ENCODE measurements at regions not wholly inside any gene's neighbourhood (a gene's known extent, or its start where the extent isn't known, plus 50 kb on each side); places are given as distances from the start of the nearest gene placed in this dataset.

DNA sequence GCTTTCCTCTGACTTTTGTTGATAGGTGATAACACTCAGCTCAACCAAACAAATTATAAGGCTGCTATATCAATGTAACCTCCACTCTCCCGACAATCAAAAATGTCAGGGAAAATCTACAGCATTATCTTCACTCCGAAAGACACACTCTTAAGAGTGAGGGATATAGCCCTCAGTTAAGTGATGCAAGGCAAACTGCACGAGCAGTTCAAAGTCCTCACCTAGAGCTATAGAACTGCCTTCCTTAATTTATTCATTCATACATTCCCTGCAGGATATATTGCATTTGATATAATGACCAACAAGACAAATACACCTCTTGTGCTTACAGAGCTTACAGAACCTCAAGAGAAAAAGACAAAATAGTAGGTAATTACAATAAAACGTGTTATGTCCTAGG is 378.1 kb downstream of the ELAVL2 start:
- no peak for DNase-seq

DNA sequence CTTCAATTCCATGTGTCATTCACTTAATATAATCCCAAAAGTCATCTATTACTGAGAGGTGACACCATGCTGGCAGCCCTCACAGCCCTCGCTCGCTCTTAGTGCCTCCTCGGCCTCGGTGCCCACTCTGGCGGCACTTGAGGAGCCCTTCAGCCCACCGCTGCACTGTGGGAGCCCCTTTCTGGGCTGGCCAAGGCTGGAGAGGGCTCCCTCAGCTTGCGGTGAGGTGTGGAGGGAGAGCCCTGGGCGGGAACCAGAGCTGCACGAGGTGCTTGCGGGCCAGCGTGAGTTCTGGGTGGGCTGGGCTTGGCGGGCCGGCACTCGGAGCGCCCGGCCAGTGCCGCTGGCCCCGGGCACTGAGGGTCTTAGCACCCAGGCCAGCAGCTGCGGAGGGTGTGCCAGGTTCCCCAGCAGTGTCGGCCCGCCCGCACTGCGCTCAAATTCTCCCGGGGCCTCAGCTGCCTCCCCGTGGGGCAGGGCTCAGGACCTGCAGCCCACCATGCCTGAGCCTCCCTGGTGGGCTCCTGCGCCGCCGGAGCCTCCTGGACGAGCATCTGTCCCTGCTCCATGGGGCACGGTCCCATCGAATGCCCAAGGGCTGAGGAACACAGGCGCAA is 374.1 kb downstream of the ELAVL2 start:
- DNase-seq: no peak

- no peak for DNase-seq
These were observed 361.8 kb downstream of the ELAVL2 start for GRCh38 chr9:23464275-23464674.

- DNase-seq: no peak
These were observed 358.8 kb downstream of the ELAVL2 start for GRCh38 chr9:23467276-23467675.

DNA sequence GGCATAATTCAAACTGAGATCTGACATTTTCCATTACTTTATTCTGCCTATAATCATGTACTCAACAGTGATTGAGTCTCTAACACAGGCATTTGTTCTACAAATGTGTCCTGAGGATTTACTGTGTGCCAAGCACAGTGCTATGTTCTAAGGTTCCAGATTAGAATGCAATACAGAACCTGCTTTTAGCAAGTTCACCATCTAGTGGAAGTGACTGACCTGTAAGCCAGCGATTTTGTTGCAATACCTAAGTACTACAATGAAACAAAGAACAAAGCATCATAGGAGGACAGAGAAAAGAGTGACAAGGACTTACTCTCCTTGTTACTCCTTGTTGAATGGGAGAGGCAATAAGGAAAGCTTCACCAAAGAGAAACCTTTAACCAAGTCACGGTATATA is 348.1 kb downstream of the ELAVL2 start:
- DNase-seq: no peak

GRCh38 chr9:23483566-23483965 is 342.5 kb downstream of the ELAVL2 start:
- no peak for DNase-seq

- peak; percentile 13 to 54 (median 23) for DNase-seq
These were observed 333.7 kb downstream of the ELAVL2 start for GRCh38 chr9:23492126-23493002.

DNA sequence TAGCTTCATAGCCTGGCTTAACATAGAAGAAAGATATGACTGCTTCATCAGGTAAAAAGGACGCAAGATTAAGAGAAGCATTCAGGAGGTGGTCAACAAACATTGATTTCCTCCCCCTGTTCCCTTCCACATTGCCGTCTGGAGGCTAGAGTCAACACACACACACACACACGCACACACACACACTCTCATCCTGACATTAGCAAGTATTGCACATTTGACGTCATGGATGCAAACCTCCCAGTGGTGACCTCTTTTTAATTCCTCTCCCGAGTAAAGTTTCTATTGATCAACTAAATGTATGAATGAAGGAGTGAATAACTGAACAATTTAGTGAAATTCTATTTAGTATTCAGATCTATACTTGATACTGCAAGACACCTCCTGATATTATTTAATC is 332.8 kb downstream of the ELAVL2 start:
- DNase-seq: no peak

DNA sequence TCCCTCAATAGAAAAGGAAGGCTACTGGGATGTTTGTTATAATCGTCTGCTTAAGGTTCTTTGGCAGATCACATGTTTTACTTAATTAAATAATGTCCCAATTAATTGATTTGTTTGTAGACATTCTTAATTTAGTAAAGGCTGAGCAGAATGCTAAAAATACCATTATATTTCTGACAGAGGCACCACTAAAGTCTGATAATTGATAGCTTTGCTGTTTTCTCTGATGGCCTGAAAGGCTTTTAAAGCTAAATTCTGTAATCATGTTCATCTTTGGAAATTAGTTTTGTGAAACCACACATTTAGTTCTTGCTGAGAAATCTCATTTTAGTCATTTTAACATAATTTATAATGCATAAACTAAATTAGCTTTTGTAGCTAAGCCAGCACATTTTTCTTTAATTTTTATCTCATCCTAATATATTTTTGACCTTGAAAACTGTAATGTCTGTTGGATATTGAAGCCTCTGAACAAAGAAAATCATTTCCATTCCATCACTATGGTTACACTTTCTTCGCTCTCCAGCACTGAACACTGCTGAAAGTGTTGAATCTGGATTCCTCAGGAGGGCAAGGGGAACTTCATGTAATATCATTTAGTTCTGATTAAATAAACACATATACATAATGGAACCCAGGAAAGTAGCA is 329.4 kb downstream of the ELAVL2 start:
- DNase-seq: no peak

- no peak for DNase-seq
These were observed 328.9 kb downstream of the ELAVL2 start for GRCh38 chr9:23497137-23497504.

DNA sequence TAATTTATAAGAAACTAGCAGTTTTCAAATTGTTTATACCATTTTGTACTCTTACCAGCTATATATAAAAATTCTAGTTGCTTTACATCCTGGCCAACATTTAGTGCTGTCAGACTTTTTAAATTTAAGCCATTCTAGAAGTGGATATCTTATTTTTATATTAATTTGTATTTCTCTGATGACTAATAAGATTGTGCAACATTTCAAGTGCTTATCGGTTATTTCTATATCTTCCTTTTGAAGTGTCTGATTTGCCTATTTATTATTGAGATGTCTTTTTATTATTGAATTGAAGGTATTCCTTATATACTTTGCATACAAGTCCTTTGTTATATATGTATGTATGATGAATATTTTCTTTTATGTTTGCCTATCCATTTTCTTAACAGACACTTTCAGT is 324.0 kb downstream of the ELAVL2 start:
- no peak for DNase-seq

DNA sequence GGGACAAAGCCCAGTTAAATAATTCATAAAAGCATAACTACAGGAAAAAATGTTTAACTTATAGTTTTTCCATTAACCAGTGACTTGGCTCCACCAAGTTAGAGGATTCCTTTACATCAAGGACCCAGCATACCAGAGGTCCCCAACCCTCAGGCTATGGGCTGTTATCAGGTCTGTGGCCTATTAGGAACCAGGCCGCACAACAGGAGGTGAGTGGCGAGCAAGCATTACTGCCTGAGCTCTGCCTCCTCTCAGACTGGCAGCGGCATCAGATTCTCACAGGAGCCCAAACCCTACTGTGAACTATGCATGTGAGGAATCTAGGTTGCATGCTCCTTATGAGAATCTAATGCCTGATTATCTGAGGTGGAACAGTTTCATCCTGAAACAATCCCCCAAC is 303.1 kb downstream of the ELAVL2 start:
- DNase-seq: no peak

DNA sequence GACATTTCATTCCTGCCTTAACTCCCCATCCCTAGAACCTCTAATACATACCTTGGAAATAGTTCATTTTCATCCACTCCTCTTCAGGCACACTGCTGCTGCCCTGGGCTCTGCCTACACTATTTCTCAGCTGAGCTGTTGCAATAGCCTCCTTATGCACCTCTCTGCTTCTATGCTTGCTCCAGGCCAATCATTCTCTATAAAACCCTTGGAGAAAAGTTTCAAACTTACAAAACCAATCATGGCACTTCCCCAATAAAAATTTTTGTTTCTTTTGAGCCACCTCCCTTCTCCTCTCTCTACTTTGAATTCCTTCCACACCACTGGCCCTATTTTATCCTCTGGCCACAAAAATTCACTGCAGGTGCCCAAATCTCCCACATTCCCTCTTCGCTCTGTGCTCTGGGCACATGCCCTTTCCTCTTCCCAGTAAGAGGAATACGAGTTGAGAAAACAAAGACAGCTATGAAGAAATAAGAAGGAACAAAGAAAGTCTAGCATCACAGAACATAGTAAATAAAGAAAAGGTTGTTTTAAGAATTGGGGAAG is 301.4 kb downstream of the ELAVL2 start:
- peak in 1 of 4 experiments; percentile 3 for DNase-seq

DNA sequence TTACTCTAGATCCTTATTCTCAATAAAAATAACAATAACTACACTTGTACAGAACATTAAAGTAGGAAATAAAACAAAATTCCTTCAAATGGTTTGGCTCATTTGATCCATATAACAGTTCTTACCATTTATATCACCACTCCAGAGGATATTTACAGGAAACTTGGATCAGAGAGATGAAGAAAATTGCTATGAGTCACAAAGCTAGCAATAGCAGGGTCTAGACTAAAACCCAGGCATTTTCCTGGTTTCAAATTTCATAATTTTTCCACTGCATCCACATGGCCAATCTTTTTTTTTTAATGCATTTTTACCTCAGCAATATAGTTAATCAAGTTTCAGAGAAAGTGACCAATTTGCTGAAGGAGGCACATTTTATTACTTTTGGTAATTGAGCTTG is 299.2 kb downstream of the ELAVL2 start:
- DNase-seq: no peak

DNA sequence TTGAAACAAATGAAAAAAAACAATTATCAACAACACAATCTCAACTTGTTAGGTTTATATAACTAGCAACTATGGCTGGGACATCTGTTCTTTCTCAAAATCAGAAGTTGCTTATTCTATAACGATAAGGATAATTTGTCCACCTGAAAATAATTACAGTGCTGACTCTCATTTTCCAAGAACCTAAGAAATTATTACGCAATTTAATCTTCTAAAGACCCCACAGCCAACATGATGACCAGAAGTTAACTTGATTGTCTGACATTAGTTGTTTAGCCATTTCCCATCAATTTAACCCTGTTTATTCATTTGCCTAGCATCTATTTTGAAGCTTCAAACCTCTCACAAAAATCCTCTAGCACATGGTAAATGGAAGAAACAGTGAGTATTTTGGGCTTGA is 293.8 kb downstream of the ELAVL2 start:
- no peak for DNase-seq

GRCh38 chr9:23537192-23538066 is 288.6 kb downstream of the ELAVL2 start:
- no peak for DNase-seq

GRCh38 chr9:23538067-23538402 is 288.0 kb downstream of the ELAVL2 start:
- DNase-seq: no peak

DNA sequence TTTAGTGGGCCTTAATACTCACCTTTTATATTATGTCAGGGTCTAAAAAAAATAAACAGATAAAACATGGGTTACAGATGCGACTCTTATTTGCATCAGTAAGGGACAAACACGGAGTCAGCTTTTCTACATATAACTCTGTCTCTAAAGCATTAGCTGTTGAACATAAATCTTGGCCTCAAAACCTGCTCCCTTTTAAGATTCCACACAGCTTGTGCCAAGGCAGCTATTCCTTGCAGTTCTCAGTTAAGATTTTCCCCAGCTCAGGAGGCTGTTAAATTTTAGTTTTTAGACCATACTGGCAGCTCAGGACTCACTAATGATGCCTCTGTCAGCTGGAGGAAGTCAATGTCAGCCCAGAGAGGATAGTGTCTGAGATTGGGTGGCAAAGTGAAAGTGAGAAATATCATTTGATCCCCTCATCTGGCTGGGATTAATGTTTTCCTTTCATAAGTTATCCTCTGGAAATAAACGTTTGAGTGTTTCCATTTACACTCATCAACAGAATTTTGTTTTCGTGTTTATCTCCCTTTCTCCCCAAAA is 287.5 kb downstream of the ELAVL2 start:
- DNase-seq: no peak

DNA sequence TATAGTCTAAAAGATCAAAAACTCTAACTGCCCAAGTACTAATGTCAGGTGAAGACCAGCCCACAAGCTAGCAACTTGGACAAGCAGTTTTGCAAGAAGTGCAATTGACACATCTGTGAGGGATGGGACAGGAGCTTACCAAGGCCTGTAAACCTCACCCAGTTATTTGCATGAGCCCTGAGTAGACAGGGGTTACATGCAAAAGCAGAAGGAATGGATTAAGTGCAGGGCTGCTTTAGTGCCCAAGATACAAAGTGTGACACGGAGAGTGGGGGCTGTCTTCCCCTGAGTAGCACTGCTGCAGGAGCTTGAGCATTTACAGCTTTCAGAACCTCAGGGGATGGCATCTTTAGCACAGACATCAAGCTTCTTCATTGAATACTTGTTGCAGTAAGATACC is 286.7 kb downstream of the ELAVL2 start:
- no peak for DNase-seq

DNA sequence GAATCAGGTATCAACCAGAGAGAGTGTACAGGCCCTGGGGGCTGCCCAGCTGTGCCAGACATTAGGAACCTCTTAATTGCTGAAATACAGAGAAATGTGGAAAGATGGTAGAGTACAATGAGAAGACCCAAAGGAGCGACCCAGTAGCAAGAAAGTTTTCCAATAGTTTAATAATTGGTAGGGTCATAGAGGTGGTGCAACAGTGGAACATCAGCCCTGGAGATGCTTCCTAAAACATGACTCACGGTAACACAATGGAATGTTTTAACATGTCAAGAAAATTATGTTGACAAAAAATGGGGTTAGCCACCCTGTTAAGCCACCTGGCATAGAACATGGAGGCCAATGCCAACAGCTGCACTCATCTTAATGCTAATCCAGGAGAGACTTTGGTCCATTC is 284.1 kb downstream of the ELAVL2 start:
- no peak for DNase-seq

GRCh38 chr9:23542438-23542837 is 283.6 kb downstream of the ELAVL2 start:
- no peak for DNase-seq

DNA sequence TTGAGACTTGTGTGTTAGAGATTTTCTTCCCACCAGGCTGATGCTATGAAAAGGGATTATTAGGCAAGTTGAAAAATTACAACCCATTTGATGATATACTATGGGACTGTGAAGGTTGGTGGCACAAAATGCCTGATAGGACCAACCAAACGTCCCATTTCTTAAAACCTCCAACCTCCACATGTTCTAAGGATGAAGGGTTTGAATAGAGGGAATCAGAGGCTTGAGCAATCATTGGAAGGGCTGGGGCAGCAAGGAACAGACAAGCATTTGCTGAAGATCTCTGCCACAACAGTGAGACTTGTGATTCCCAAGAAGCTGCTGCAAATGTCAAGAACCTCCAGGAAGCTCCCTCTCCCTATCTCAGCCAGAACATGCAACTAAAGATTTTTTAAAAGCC is 283.1 kb downstream of the ELAVL2 start:
- no peak for DNase-seq

All from suppressor macrophage (primary cell).